ENCODE measurements at regions not wholly inside any gene's neighbourhood (a gene's known extent, or its start where the extent isn't known, plus 50 kb on each side); places are given as distances from the start of the nearest gene placed in this dataset.
A peak's percentile ranks its signal among the peaks of the same experiment; 100 is the strongest.

DNA sequence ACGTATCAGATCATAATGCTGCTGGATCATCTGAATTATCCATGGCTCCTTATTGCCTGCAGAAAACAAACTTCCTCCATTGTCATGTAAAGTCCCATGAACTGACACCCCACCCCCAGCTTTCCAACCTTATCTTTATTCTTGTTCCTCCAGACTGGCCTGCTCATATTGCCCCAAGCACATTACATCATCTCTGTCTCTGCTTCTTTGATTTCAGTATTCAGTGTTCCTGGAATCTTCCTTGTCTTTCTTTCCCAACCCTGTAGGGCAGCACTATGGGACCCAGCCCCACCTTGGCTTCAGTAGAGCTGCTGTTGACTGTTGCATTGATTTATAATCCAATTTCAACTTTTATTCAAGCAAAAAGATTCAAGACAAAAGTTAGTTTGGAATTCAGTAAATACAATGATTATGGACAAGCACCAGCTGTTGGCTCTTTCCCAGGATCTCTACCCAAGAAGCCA is 187.5 kb upstream of the ECI2 start:
- no peak for DNase-seq
- ATAC-seq (replicated peaks) = no peak
- H3K27me3 Mint-ChIP-seq = peaks cover 24 to 26% of the 10 kb centered on the region in 2 donors

DNA sequence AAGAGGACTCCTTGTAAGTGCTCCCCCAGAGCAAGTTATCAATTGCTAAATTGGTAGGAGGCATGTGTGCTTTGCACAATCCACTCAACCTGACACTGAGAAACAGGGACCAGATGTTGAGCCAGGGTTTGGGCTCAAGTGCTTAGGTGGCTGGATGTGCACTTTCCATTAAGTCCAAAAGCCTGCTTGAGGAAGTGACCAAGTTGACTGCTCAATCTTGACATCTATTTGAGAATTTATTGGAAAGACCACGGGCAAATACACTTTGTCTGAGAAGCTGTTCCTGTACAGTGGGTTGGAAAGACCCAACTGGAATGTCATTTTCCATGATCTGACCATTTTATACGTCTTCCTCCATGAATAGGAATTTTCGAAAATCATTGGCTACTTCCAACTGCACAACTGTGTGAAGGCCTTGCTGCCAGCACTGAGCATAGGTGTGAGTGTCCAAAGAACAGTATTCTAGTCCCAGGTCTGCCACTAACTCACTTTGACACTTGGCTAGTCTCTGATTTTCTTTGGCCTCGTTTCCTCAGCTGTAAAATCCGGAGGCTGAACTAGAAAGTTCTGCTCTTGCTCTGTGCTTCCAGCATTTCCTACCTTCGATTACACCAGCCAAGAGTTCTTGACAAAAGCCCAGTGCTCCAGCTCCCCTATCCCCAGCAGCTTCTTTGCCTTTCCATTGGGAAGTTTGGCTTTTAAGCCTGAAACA is 186.9 kb upstream of the ECI2 start:
- no peaks in the 10 kb centered on the region for H3K36me3 Mint-ChIP-seq
- H3K9me3 Mint-ChIP-seq = peaks cover 0 to 3% of the 10 kb centered on the region in 2 donors
- no peak for DNase-seq
- H3K27ac Mint-ChIP-seq = no peak overlapping the region
- ATAC-seq (replicated peaks) = no peak
- H3K4me3 Mint-ChIP-seq = no peak overlapping the region
- peaks cover 8 to 15% of the 10 kb centered on the region in 2 donors for H3K4me1 Mint-ChIP-seq
- H3K27me3 Mint-ChIP-seq = peaks cover 26% of the 10 kb centered on the region in 2 donors

More for the DNA sequence above, 187.5 kb upstream of the ECI2 start:
- Mint-ChIP-seq H3K4me1 (peaks cover 8 to 12% of the 10 kb centered on the region in 2 donors), H3K36me3 (no peaks in the 10 kb centered on the region), H3K27ac (no peak overlapping the region), H3K9me3 (peaks cover 0 to 3% of the 10 kb centered on the region in 2 donors), H3K4me3 (no peak overlapping the region)

DNA sequence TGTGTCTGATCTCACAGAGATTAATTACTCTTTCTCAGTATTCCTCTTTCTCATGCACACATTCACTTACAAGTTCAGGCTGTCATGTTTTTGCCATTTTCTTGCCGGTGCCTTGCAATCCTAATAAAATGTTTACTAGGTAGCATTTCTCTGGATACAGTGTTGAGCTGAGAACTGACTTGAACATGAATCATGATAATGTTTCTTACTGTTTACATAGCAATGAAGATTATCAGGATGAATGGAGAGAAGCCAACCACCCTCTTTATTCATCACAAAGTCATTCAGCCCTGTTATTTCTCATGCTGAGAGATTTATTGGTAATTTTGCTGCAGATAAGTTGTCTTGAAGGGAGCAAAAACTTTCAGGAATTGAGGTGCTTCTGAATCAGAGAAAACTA is 185.5 kb upstream of the ECI2 start:
- ATAC-seq (replicated peaks) = no peak

DNA sequence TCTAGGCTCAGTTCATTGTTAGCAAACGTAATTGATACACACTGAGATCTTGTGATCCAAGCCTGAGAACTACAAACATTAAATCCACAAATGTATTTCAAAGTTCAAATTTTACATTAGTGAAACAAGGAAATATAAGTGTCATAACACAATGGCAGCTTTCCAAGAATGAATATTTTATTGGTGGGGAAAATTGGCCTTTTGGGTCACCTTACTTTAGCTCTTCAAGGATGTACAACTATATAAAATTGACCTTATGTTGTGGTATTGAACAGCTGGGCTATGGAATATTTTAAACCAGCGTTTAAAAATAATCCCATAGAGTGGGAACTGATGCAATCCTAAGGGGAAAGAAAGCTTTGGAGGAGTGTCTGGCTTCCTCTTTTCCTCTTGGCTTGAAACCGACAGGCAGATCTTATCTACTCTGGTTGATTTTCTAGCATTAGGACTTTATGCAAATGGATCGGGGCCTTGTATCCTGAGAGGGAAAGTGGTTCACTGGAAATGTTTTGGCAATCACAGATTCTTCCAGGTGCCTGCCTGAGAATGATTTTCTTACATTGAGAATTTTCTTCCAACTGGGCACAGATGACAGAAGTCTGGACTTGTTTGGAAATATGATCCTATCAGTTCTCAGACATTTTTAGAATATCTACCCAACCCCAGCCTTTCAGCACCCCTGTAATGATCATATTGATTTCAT is 184.8 kb upstream of the ECI2 start:
- Mint-ChIP-seq H3K27ac (no peak overlapping the region), H3K4me3 (no peak overlapping the region), H3K9me3 (peaks cover 0 to 3% of the 10 kb centered on the region in 2 donors), H3K4me1 (peaks cover 15 to 22% of the 10 kb centered on the region in 2 donors), H3K27me3 (peaks cover 25 to 26% of the 10 kb centered on the region in 2 donors), H3K36me3 (no peaks in the 10 kb centered on the region)
- no peak for ATAC-seq (replicated peaks)
- no peak for DNase-seq

More for the DNA sequence above, 185.5 kb upstream of the ECI2 start:
- H3K27me3 Mint-ChIP-seq = peaks cover 20 to 24% of the 10 kb centered on the region in 2 donors
- no peaks in the 10 kb centered on the region for H3K9me3 Mint-ChIP-seq
- H3K4me1 Mint-ChIP-seq = peaks cover 15 to 22% of the 10 kb centered on the region in 2 donors
- H3K36me3 Mint-ChIP-seq = no peaks in the 10 kb centered on the region
- DNase-seq = no peak
- H3K4me3 Mint-ChIP-seq = no peak overlapping the region
- no peak overlapping the region for H3K27ac Mint-ChIP-seq

DNA sequence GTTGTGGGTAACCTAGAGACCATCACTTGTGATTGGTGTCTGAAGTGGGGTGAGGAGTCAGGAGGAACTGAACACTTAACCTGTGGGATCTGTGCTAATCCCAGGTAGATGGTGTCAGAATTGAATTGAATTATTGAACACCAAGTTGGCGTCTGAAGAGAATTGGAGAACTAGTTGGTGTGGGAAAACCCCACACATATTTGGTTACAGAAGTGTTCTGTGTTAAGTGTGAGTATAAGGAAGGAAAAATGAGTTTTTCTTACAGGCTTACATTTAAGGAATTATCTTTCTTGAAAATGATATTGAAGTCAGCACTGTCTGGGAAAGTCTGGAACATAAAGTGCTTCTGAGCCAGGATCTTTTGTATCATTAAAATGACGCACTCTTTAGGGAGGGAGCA is 182.9 kb upstream of the ECI2 start:
- Mint-ChIP-seq H3K36me3 (no peaks in the 10 kb centered on the region), H3K4me3 (no peak overlapping the region), H3K27ac (no peak overlapping the region), H3K9me3 (peaks cover 4 to 7% of the 10 kb centered on the region in 2 donors), H3K4me1 (peaks cover 15 to 22% of the 10 kb centered on the region in 2 donors), H3K27me3 (peaks cover 21 to 26% of the 10 kb centered on the region in 2 donors)
- DNase-seq (no peak), ATAC-seq (replicated peaks) (peak in 1 of 2 donors; percentile 22)

DNA sequence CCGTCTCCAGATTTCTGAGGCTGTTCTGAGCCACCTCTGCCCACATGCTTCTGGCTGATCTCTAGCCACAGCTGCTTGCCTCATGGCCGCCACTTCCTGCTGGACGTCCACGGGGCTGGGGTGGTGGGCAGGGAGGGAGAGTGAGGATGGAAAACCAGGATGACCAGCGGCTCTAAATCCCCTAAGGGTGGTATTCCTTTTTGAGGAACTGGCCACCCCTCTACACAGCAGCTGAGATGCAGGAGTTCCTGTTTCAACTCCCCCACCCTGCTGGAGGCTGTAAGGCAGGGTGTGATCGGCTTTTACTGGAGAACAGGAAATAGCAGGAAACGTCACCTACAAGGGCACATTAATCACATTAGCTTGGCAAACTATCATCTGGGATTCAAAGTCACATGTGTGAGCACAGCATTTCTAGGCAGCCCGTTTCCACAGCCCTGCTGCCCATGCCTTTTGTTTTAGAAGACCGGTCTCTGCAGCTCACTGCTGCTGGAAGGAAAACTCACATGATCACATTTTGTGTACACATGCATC is 181.6 kb upstream of the ECI2 start:
- Mint-ChIP-seq H3K4me1 (peaks cover 15 to 22% of the 10 kb centered on the region in 2 donors), H3K9me3 (peaks cover 14 to 16% of the 10 kb centered on the region in 2 donors), H3K27ac (no peak overlapping the region), H3K4me3 (no peak overlapping the region), H3K27me3 (peaks cover 12 to 20% of the 10 kb centered on the region in 2 donors), H3K36me3 (no peaks in the 10 kb centered on the region)
- ATAC-seq (replicated peaks) (peak; percentile 52 to 65), DNase-seq (no peak)

DNA sequence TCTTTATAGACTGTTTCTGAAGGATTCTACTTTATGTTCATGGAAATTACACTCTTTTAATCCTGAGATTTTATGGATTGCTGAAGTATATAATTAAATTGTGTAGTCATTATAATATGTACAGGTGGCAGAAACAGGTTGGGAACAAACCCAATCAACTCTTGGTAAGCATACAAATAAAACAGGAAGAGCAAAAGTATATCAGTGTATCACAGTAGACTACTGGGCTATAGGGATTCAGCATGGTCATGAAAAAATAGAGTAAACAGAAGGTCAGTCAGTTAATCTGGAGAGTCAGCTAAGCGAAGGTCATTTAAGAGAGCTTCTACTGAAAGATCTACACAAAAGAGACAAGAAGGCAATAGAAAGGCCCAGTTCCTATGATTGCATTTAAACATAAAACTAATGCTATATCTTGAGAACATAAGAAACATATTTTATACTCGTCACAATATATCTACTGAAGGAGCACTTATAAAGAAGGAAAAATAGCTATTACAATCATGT is 178.9 kb upstream of the ECI2 start:
- DNase-seq (no peak), ATAC-seq (replicated peaks) (no peak)
- Mint-ChIP-seq H3K4me3 (no peak overlapping the region), H3K9me3 (peaks cover 26 to 29% of the 10 kb centered on the region in 2 donors), H3K36me3 (peaks cover 0 to 3% of the 10 kb centered on the region in 2 donors), H3K27ac (no peak overlapping the region), H3K4me1 (peaks cover 14 to 22% of the 10 kb centered on the region in 2 donors), H3K27me3 (peaks cover 17 to 20% of the 10 kb centered on the region in 2 donors)

DNA sequence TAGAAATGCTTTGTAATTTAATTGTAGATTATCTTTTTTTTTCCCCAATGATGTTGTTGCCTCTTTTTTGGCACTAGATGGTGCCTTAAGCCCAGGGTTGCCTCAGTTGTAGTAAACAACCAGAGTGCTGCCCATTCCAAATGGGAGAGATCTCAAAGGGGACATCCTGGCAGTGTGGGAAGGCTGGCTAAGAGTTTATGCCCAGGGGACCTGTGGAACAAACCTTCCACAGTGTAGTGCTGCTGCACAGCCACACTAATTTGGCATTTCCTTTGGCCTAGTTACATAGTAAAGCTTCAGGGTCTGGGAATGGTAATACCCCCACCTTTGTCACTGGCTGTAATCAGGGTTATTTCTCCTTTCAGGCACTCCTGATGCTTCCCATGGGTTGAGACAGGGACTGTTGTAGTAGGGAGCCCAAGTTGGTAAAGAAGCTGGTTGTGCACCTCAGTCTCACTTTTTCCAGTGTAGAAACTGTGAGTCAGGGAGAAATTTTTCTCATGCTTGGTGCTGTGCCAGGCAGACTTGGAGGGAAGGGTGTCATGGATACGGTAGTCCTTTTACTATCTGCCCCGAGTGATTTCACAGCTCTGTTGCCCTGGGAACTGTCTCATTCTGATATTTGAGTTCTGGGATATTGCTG is 177.8 kb upstream of the ECI2 start:
- Mint-ChIP-seq H3K4me3 (no peak overlapping the region), H3K4me1 (peaks cover 11 to 13% of the 10 kb centered on the region in 2 donors), H3K9me3 (peaks cover 26 to 29% of the 10 kb centered on the region in 2 donors), H3K27me3 (peaks cover 12% of the 10 kb centered on the region in 2 donors), H3K27ac (no peak overlapping the region), H3K36me3 (peaks cover 0 to 3% of the 10 kb centered on the region in 2 donors)
- ATAC-seq (replicated peaks) = no peak
- DNase-seq = no peak

DNA sequence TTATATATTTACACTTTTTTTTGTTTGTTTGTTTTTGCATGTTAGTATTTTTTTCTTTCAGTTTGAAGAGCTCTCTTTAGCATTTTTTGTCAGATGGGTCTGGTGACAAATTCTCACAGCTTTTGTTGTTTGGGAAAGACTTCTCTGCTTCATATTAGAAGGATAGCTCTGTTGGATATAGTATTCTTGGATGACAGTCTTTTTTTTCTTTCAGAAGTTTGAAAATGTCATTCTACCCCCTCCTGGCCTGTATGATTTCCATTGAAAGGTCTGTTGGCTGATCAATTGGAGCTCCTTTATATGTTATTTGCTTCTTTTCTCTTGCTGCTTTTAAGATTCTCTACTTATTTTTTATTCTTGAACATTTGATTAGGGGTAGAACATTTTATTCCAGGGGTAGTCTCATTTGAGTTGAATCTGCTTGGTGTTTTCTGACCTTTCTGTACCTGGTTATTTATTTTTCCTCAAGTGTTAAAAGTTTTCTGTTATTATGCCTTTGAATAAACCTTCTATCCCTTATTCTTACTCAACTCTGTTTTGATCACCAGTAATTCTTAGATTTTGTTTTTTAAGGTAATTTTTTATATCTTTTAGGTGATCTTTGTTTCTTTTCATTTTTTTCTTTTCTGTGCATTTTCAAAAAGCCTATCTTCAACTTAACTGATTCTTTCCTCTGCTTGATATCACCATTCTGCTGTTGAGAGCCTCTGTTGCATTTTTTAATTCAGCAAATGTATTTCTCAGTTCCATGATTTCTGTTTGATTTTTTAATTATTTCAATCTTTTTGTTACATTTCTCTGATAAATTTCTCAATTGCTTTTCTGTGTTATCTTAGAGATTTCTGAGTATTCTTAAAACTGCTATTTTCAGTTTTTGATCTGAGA is 176.8 kb upstream of the ECI2 start:
- Mint-ChIP-seq H3K9me3 (peaks cover 26 to 29% of the 10 kb centered on the region in 2 donors), H3K4me1 (peaks cover 6 to 7% of the 10 kb centered on the region in 2 donors), H3K36me3 (peaks cover 0 to 3% of the 10 kb centered on the region in 2 donors), H3K27me3 (peaks cover 13 to 15% of the 10 kb centered on the region in 2 donors), H3K27ac (no peak overlapping the region), H3K4me3 (no peak overlapping the region)
- DNase-seq (no peak), ATAC-seq (replicated peaks) (no peak)

DNA sequence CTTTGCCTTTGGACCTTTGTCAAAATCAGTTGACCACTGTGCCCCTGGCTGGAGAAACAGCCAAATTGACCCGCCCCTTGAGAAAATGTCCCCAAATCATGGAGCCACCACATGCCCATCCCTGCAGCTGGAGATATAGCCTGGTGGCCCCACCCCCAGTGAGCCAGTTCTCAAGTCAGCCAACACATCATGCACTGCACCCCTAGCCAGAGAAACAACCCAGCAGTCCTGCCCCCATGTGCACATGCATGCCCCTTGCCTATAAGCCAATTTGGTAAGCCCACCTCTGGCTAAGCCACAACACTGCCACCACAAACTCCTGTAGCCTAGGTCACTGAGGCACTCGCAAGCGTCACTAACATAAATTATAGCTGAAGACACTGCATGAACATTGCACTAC is 174.2 kb upstream of the ECI2 start:
- no peak for DNase-seq
- peaks cover 25 to 26% of the 10 kb centered on the region in 2 donors for H3K9me3 Mint-ChIP-seq
- peaks cover 30% of the 10 kb centered on the region in 2 donors for H3K27me3 Mint-ChIP-seq
- H3K27ac Mint-ChIP-seq = no peak overlapping the region
- H3K4me3 Mint-ChIP-seq = no peak overlapping the region
- H3K36me3 Mint-ChIP-seq = peaks cover 0 to 3% of the 10 kb centered on the region in 2 donors
- no peak for ATAC-seq (replicated peaks)
- peaks cover 3 to 8% of the 10 kb centered on the region in 2 donors for H3K4me1 Mint-ChIP-seq

DNA sequence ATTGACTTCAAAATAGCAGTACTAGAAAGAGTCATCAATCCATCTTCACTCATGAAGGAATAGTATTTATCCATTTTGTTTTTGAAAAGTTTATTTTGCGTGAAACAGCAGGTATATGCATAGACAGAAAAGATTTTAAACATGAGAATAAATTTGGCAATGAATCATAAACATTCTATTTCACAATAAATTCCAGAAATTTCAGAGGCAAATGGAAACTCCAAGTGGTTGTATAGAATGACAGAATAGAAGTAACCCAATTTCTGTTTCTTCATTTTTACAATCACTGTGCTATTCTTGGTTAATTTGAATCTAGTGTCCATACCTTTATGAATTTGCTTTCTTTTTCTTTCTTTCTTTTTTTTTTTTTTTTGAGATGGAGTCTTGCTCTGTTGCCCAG is 173.0 kb upstream of the ECI2 start:
- peaks cover 30 to 38% of the 10 kb centered on the region in 2 donors for H3K27me3 Mint-ChIP-seq
- H3K36me3 Mint-ChIP-seq = peaks cover 3% of the 10 kb centered on the region in 2 donors
- DNase-seq (no peak), ATAC-seq (replicated peaks) (no peak)
- no peak overlapping the region for H3K4me3 Mint-ChIP-seq
- H3K27ac Mint-ChIP-seq = no peak overlapping the region
- H3K9me3 Mint-ChIP-seq = peaks cover 21 to 23% of the 10 kb centered on the region in 2 donors
- H3K4me1 Mint-ChIP-seq = peaks cover 8 to 14% of the 10 kb centered on the region in 2 donors

DNA sequence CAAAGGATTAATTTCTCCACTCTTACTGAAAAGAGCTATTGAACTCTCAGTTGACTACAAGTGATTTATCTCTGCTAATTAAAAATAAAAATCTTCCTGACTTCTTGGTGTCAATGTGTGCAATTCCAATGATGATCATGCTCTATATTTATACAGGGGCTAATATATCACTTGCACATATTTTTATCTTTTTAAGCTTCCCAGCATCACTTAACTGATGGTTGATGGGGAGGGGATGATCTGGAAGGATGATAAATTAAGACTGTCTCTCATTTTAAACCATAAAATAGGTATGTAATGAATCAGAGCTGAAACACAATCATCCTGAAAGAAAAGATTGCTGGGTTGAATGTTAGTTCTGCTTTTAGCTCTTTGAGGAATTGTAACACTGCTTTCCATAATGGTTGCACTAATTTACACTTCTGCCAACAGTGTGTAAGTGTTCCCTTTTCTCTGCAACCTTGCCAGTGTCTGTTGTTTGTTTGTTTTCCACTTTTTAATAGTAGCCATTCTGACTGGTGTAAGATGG is 169.6 kb upstream of the ECI2 start:
- DNase-seq = no peak
- peaks cover 34 to 42% of the 10 kb centered on the region in 2 donors for H3K27me3 Mint-ChIP-seq
- H3K36me3 Mint-ChIP-seq = peaks cover 0 to 3% of the 10 kb centered on the region in 2 donors
- no peak overlapping the region for H3K4me3 Mint-ChIP-seq
- H3K27ac Mint-ChIP-seq = no peak overlapping the region
- H3K9me3 Mint-ChIP-seq = peaks cover 5 to 7% of the 10 kb centered on the region in 2 donors
- H3K4me1 Mint-ChIP-seq = peaks cover 8 to 15% of the 10 kb centered on the region in 2 donors
- ATAC-seq (replicated peaks) = peak; percentile 44 to 58

DNA sequence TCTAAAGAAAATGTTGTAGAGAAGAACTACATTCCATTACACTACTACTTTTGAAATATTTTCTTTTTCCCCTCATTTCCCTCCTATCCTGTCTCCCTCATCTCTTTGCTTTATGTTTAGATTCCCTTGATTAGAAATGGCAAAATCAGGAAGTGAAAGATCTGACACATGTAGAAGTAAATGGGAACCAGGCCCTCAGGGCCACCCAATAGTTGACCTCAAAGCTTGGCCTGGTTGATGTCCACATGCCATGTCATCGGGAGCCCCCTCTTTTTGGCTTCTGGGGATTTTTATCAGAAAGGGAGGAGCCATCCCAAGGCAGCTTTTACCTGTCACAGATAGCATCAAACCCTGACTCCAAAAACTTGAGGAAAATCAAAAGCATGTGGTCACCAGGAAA is 168.3 kb upstream of the ECI2 start:
- H3K27me3 Mint-ChIP-seq = peaks cover 37 to 38% of the 10 kb centered on the region in 2 donors
- H3K4me3 Mint-ChIP-seq = no peak overlapping the region
- H3K4me1 Mint-ChIP-seq = peaks cover 8 to 15% of the 10 kb centered on the region in 2 donors
- DNase-seq = no peak
- peaks cover 0 to 3% of the 10 kb centered on the region in 2 donors for H3K36me3 Mint-ChIP-seq
- peaks cover 0 to 2% of the 10 kb centered on the region in 2 donors for H3K9me3 Mint-ChIP-seq
- peak in 1 of 2 donors; percentile 57 for ATAC-seq (replicated peaks)
- H3K27ac Mint-ChIP-seq = peak overlapping the region; percentile 44

Data from stimulated activated naive B cell treated with anti-CD40 and anti-IgM and Interleukin-4, amounts not matched to agents 10 μg/mL and 1 μg/mL and 100 μg/mL, for 72 hours (primary cell).